GM19240 (cell line): ENCODE measurements at regions not wholly inside any gene's neighbourhood (a gene's known extent, or its start where the extent isn't known, plus 50 kb on each side); places are given as distances from the start of the nearest gene placed in this dataset.

Experiments
- DNase-seq: peaks from one replicate; pipeline ENCODE4 v3.0.0; 2011; ENCODE audit warnings: low spot score; ENCODE audit not compliant: insufficient read length

GRCh38 chr10:120279196-120279595 is 177.8 kb upstream of the PLPP4 start:
- no peak for DNase-seq

- DNase-seq = no peak
Measured at GRCh38 chr10:120282421-120282820, 174.6 kb upstream of the PLPP4 start.

GRCh38 chr10:120282846-120283492 is 174.1 kb upstream of the PLPP4 start:
- no peak for DNase-seq

- DNase-seq = no peak
Measured at GRCh38 chr10:120285408-120285807, 171.6 kb upstream of the PLPP4 start.

- no peak for DNase-seq
Measured at GRCh38 chr10:120286280-120286679, 170.7 kb upstream of the PLPP4 start.

GRCh38 chr10:120300513-120300912 is 156.5 kb upstream of the PLPP4 start:
- no peak for DNase-seq

- no peak for DNase-seq
Measured at GRCh38 chr10:120308589-120308988, 148.4 kb upstream of the PLPP4 start.

GRCh38 chr10:120313715-120314114 is 143.3 kb upstream of the PLPP4 start:
- no peak for DNase-seq

- no peak for DNase-seq
Measured at GRCh38 chr10:120314442-120314841, 142.6 kb upstream of the PLPP4 start.

GRCh38 chr10:120318862-120319261 is 138.2 kb upstream of the PLPP4 start:
- DNase-seq = no peak

- DNase-seq = no peak
Measured at GRCh38 chr10:120327675-120328074, 129.4 kb upstream of the PLPP4 start.

- no peak for DNase-seq
Measured at GRCh38 chr10:120328647-120329046, 128.4 kb upstream of the PLPP4 start.

- DNase-seq = no peak
Measured at GRCh38 chr10:120335553-120335952, 121.5 kb upstream of the PLPP4 start.

GRCh38 chr10:120336306-120336910 is 120.6 kb upstream of the PLPP4 start:
- DNase-seq = no peak

- no peak for DNase-seq
Measured at GRCh38 chr10:120336911-120337540, 120.0 kb upstream of the PLPP4 start.

GRCh38 chr10:120342115-120342714 is 114.8 kb upstream of the PLPP4 start:
- no peak for DNase-seq

- no peak for DNase-seq
Measured at GRCh38 chr10:120345186-120345585, 111.8 kb upstream of the PLPP4 start.

- DNase-seq = no peak
Measured at GRCh38 chr10:120347644-120348043, 109.4 kb upstream of the PLPP4 start.

GRCh38 chr10:120349069-120349468 is 108.0 kb upstream of the PLPP4 start:
- DNase-seq = no peak

GRCh38 chr10:120355425-120355824 is 101.6 kb upstream of the PLPP4 start:
- no peak for DNase-seq

GRCh38 chr10:120360571-120360970 is 96.5 kb upstream of the PLPP4 start:
- DNase-seq = no peak

GRCh38 chr10:120365872-120366271 is 91.2 kb upstream of the PLPP4 start:
- DNase-seq = no peak

GRCh38 chr10:120367341-120367740 is 89.7 kb upstream of the PLPP4 start:
- DNase-seq = no peak
